ENCODE measurements at regions not wholly inside any gene's neighbourhood (a gene's known extent, or its start where the extent isn't known, plus 50 kb on each side); places are given as distances from the start of the nearest gene placed in this dataset.

DNA sequence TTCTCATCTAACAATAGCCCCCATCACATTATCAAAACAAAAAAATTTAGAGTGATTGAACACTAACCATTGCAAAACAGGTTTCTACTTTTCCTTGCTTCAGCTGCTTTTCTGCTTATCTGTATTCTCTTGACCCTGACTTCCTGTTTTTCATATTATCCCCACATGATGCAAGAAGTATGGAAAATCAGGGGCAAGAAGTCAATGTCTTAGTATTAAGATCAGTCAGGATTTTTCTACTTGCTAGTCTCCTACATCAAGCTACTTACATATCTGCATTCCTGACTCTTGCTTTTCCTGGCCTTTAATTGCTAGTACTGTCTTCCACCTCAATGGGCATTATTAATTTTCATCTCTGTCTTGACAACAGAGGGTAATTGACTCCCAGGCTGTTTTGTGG is 300.2 kb downstream of the OTOL1 start:
- TF ChIP-seq JUN (CRISPR knock-in tag; IDR thresholded peaks at IDR 0.05) (no peak), MYBL2 (CRISPR knock-in tag; IDR thresholded peaks at IDR 0.05) (no peak), HMGA2 (CRISPR knock-in tag; IDR thresholded peaks at IDR 0.05) (no peak), TEAD4 (CRISPR knock-in tag; IDR thresholded peaks at IDR 0.05) (no peak), CREM (CRISPR knock-in tag; IDR thresholded peaks at IDR 0.05) (no peak)
- TF ChIP-seq, protein P1, sequence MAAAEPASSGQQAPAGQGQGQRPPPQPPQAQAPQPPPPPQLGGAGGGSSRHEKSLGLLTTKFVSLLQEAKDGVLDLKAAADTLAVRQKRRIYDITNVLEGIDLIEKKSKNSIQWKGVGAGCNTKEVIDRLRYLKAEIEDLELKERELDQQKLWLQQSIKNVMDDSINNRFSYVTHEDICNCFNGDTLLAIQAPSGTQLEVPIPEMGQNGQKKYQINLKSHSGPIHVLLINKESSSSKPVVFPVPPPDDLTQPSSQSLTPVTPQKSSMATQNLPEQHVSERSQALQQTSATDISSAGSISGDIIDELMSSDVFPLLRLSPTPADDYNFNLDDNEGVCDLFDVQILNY (CRISPR knock-in tag; IDR thresholded peaks at IDR 0.05), result no peak
- TF ChIP-seq, protein P2, sequence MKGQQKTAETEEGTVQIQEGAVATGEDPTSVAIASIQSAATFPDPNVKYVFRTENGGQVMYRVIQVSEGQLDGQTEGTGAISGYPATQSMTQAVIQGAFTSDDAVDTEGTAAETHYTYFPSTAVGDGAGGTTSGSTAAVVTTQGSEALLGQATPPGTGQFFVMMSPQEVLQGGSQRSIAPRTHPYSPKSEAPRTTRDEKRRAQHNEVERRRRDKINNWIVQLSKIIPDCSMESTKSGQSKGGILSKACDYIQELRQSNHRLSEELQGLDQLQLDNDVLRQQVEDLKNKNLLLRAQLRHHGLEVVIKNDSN (CRISPR knock-in tag; IDR thresholded peaks at IDR 0.05), result no peak
- TF ChIP-seq, protein P3, sequence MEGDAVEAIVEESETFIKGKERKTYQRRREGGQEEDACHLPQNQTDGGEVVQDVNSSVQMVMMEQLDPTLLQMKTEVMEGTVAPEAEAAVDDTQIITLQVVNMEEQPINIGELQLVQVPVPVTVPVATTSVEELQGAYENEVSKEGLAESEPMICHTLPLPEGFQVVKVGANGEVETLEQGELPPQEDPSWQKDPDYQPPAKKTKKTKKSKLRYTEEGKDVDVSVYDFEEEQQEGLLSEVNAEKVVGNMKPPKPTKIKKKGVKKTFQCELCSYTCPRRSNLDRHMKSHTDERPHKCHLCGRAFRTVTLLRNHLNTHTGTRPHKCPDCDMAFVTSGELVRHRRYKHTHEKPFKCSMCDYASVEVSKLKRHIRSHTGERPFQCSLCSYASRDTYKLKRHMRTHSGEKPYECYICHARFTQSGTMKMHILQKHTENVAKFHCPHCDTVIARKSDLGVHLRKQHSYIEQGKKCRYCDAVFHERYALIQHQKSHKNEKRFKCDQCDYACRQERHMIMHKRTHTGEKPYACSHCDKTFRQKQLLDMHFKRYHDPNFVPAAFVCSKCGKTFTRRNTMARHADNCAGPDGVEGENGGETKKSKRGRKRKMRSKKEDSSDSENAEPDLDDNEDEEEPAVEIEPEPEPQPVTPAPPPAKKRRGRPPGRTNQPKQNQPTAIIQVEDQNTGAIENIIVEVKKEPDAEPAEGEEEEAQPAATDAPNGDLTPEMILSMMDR (IDR thresholded peaks at IDR 0.05), result no peak

Data from WTC11 (cell line).